ENCODE measurements at regions not wholly inside any gene's neighbourhood (a gene's known extent, or its start where the extent isn't known, plus 50 kb on each side); places are given as distances from the start of the nearest gene placed in this dataset.

- ChIA-PET POLR2A (no interaction called here), CTCF (interaction anchor here (0.6 to 7.5 kb wide), 4 partner anchors 11 to 222 kb away, joined by 3 to 90 read pairs (median 3); no protein-coding TSS in a partner anchor)
- TF ChIP-seq CTCF (IDR thresholded peaks at IDR 0.05; ENCODE audit: unreplicated experiment) = no peak
- H3K4me3 Mint-ChIP-seq (ENCODE audit: unreplicated experiment) = no peak overlapping the region
- DNase-seq (ENCODE audit: unreplicated experiment) = no peak
- H3K4me1 Mint-ChIP-seq (ENCODE audit: insufficient read depth, unreplicated experiment) = peaks cover 18% of the 10 kb centered on the region
- H3K36me3 Mint-ChIP-seq (ENCODE audit: insufficient read depth, unreplicated experiment) = peaks cover 8% of the 10 kb centered on the region
- H3K27ac Mint-ChIP-seq (ENCODE audit: low read depth, unreplicated experiment) = no peak overlapping the region
- peaks cover 7% of the 10 kb centered on the region for H3K9me3 Mint-ChIP-seq (ENCODE audit: unreplicated experiment)
- intact Hi-C loops (cut with micrococcal nuclease) = no loop called here
- no peaks in the 10 kb centered on the region for H3K27me3 Mint-ChIP-seq (ENCODE audit: insufficient read depth, unreplicated experiment)
- BruUV-seq (replicated peaks) = no TSS peak
Measured at GRCh38 chr13:30147421-30147820, 159.9 kb downstream of the KATNAL1 start.

GRCh38 chr13:30147015-30147414 lies 160.3 kb downstream of the KATNAL1 start:
- no TSS peak for BruUV-seq (replicated peaks)
- TF ChIP-seq CTCF (IDR thresholded peaks at IDR 0.05; ENCODE audit: unreplicated experiment) = no peak
- H3K4me3 Mint-ChIP-seq (ENCODE audit: unreplicated experiment) = no peak overlapping the region
- H3K9me3 Mint-ChIP-seq (ENCODE audit: unreplicated experiment) = peaks cover 7% of the 10 kb centered on the region
- intact Hi-C loops (cut with micrococcal nuclease) = no loop called here
- no peak overlapping the region for H3K27ac Mint-ChIP-seq (ENCODE audit: low read depth, unreplicated experiment)
- POLR2A ChIA-PET = no interaction called here
- H3K27me3 Mint-ChIP-seq (ENCODE audit: insufficient read depth, unreplicated experiment) = no peaks in the 10 kb centered on the region
- DNase-seq (ENCODE audit: unreplicated experiment) = no peak
- H3K4me1 Mint-ChIP-seq (ENCODE audit: insufficient read depth, unreplicated experiment) = peaks cover 22% of the 10 kb centered on the region
- CTCF ChIA-PET = interaction anchor here (0.6 to 7.5 kb wide), 5 partner anchors 12 to 222 kb away, joined by 3 to 90 read pairs (median 3); no protein-coding TSS in a partner anchor
- H3K36me3 Mint-ChIP-seq (ENCODE audit: insufficient read depth, unreplicated experiment) = peaks cover 8% of the 10 kb centered on the region

GRCh38 chr13:30145709-30146367 lies 161.5 kb downstream of the KATNAL1 start:
- ChIA-PET POLR2A (no interaction called here), CTCF (interaction anchor here (0.6 to 7.5 kb wide), 5 partner anchors 11 to 419 kb away, joined by 3 to 90 read pairs (median 3); no protein-coding TSS in a partner anchor)
- Mint-ChIP-seq H3K27me3 (ENCODE audit: insufficient read depth, unreplicated experiment) (no peaks in the 10 kb centered on the region), H3K4me1 (ENCODE audit: insufficient read depth, unreplicated experiment) (peaks cover 23% of the 10 kb centered on the region), H3K36me3 (ENCODE audit: insufficient read depth, unreplicated experiment) (peaks cover 8% of the 10 kb centered on the region), H3K9me3 (ENCODE audit: unreplicated experiment) (peaks cover 7% of the 10 kb centered on the region), H3K27ac (ENCODE audit: low read depth, unreplicated experiment) (no peak overlapping the region), H3K4me3 (ENCODE audit: unreplicated experiment) (no peak overlapping the region)
- no peak for DNase-seq (ENCODE audit: unreplicated experiment)
- no TSS peak for BruUV-seq (replicated peaks)
- intact Hi-C loops (cut with micrococcal nuclease) = no loop called here
- TF ChIP-seq CTCF (IDR thresholded peaks at IDR 0.05; ENCODE audit: unreplicated experiment) = no peak

DNA sequence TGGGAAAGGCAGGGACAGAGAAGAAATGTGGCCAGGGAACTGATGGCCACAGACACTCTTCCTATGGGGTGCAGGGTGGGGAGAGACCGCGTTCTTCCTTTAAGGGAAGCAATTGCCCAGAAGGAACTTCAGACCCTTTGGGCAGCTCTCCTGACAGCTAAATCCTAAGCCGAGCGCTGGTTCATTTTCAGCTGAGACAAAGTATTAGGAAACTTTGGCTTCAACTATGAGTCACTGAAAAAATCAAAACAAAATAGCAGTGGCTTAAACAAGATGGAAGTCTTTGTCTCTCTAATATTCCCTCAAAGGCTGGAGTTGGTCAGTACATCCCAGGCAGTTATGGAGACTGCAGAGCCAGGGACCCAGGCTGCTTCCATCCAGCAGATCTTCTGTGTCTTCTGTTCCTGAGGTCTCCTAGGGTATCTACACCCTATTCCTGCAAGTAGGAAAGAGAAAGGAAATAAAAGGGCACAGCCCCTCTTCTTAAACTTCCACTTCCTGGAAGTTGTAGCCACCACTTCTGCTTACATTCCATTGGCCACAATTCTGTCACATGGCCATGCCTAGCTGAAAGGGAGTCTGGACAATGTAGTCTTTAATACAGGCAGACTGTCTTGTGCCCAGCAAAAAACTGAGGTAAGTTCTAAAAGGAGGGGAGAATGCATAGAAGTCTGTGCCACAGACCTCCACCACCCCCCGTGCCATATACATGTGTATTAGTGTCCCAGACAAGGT lies 163.5 kb downstream of the KATNAL1 start:
- POLR2A ChIA-PET = interaction anchor here (0.8 to 2.9 kb wide), 13 partner anchors 9 to 473 kb away, joined by 3 to 24 read pairs (median 6); partner anchors contain the start of genes UBE2L5, UBL3 and USPL1
- Mint-ChIP-seq H3K27ac (ENCODE audit: low read depth, unreplicated experiment) (peak overlapping the region; percentile 98), H3K27me3 (ENCODE audit: insufficient read depth, unreplicated experiment) (no peaks in the 10 kb centered on the region), H3K36me3 (ENCODE audit: insufficient read depth, unreplicated experiment) (peaks cover 8% of the 10 kb centered on the region), H3K4me3 (ENCODE audit: unreplicated experiment) (peak overlapping the region; percentile 60), H3K4me1 (ENCODE audit: insufficient read depth, unreplicated experiment) (peaks cover 27% of the 10 kb centered on the region), H3K9me3 (ENCODE audit: unreplicated experiment) (peaks cover 7% of the 10 kb centered on the region)
- peak; percentile 65 for DNase-seq (ENCODE audit: unreplicated experiment)
- CTCF ChIA-PET = interaction anchor here (0.5 to 7.5 kb wide), 4 partner anchors 11 to 726 kb away, joined by 3 to 90 read pairs (median 6); no protein-coding TSS in a partner anchor
- intact Hi-C loops (cut with micrococcal nuclease) = loop anchor here (5.0 kb wide), 1 partner anchor 428 kb away; no protein-coding TSS in a partner anchor
- BruUV-seq (replicated peaks) = no TSS peak
- TF ChIP-seq CTCF (IDR thresholded peaks at IDR 0.05; ENCODE audit: unreplicated experiment) = no peak

Data from MCF 10A (cell line).